ENCODE measurements at regions not wholly inside any gene's neighbourhood (a gene's known extent, or its start where the extent isn't known, plus 50 kb on each side); places are given as distances from the start of the nearest gene placed in this dataset.

DNA sequence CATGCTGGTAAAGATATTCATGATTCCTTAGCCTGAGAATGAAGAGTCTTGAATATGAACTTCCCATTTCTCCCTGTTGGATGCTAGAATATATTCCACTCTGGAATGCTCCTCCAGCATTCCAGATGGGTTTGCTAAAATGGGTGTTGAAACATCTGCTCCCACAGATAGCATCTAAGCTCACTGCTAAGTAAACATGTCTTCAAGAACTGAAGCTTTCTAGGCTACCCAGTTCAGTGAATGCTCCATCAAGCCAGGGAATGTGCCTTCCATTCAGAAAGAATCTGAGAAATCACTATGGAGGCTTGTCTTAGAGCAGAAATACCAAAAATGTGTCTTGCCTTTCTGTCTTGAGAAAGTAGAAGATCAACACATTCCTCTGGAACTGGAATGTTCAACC lies 81.1 kb downstream of the TNFSF18 start:
- no peak overlapping the region for H3K27ac ChIP-seq (ENCODE audit: low read depth in 2 of 2, low read length in 2 of 2)
- H3K4me1 ChIP-seq (ENCODE audit: control insufficient read depth in 2 of 2, insufficient read depth in 2 of 2, low read length in 2 of 2), result no peaks in the 10 kb centered on the region
- no peaks in the 10 kb centered on the region for H3K27me3 ChIP-seq (ENCODE audit: control insufficient read depth in 2 of 2, insufficient read depth in 2 of 2, low read length in 2 of 2)
- no peaks in the 10 kb centered on the region for H3K36me3 ChIP-seq (ENCODE audit: control insufficient read depth in 2 of 2, insufficient read depth in 2 of 2, low read length in 2 of 2)
- no peaks in the 10 kb centered on the region for H3K9me3 ChIP-seq (ENCODE audit: control insufficient read depth in 2 of 2, low read length in 2 of 2)
- no peak overlapping the region for H3K9ac ChIP-seq (ENCODE audit: low read depth in 1 of 2, low read length in 2 of 2)
- no peak overlapping the region for H3K4me3 ChIP-seq (ENCODE audit: low read length in 2 of 2)

DNA sequence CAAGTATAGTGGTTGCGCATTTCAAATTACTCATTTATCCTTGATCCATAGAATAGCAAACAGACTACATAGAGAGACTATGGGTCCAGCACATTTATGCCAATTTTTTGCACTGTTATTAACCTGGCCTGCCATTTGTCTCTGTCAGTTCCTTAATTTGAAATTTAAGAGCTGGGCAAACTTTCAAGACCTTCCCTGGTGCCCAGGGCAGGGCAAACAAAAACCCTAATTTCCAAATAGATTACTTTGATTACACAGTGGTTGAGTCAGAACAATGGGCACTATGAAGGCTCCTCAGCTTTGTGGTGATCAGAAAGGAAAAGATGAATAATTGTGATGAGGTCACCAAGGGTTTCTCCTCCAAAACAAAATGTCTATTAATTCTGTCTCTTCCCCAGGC lies 80.6 kb downstream of the TNFSF18 start:
- Histone ChIP-seq H3K9ac (ENCODE audit: low read depth in 1 of 2, low read length in 2 of 2) (no peak overlapping the region), H3K27me3 (ENCODE audit: control insufficient read depth in 2 of 2, insufficient read depth in 2 of 2, low read length in 2 of 2) (no peaks in the 10 kb centered on the region), H3K4me1 (ENCODE audit: control insufficient read depth in 2 of 2, insufficient read depth in 2 of 2, low read length in 2 of 2) (no peaks in the 10 kb centered on the region), H3K36me3 (ENCODE audit: control insufficient read depth in 2 of 2, insufficient read depth in 2 of 2, low read length in 2 of 2) (no peaks in the 10 kb centered on the region), H3K9me3 (ENCODE audit: control insufficient read depth in 2 of 2, low read length in 2 of 2) (no peaks in the 10 kb centered on the region), H3K27ac (ENCODE audit: low read depth in 2 of 2, low read length in 2 of 2) (no peak overlapping the region), H3K4me3 (ENCODE audit: low read length in 2 of 2) (no peak overlapping the region)

DNA sequence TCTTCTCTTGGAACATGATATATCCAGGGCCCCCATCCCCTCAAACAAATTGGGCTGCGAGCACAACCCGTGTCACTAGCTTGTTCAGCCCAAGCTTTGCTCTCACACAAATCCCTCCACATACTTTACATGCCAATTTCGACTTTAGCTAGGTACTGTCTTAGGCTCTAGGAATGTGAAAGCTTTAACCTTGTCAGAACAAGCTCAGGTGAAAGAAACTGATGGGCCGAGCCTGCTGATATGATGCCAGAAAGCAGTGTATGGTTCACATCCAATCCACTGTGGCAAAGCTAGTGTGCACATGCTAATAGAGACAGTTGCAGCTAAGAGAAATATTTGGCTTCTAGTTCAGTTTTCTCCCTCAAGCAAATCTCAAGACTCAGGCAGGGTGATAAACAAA lies 79.5 kb downstream of the TNFSF18 start:
- Histone ChIP-seq H3K9me3 (ENCODE audit: control insufficient read depth in 2 of 2, low read length in 2 of 2) (no peaks in the 10 kb centered on the region), H3K27me3 (ENCODE audit: control insufficient read depth in 2 of 2, insufficient read depth in 2 of 2, low read length in 2 of 2) (no peaks in the 10 kb centered on the region), H3K9ac (ENCODE audit: low read depth in 1 of 2, low read length in 2 of 2) (no peak overlapping the region), H3K4me1 (ENCODE audit: control insufficient read depth in 2 of 2, insufficient read depth in 2 of 2, low read length in 2 of 2) (peaks cover 0 to 5% of the 10 kb centered on the region in 2 donors), H3K4me3 (ENCODE audit: low read length in 2 of 2) (no peak overlapping the region), H3K36me3 (ENCODE audit: control insufficient read depth in 2 of 2, insufficient read depth in 2 of 2, low read length in 2 of 2) (no peaks in the 10 kb centered on the region), H3K27ac (ENCODE audit: low read depth in 2 of 2, low read length in 2 of 2) (no peak overlapping the region)

DNA sequence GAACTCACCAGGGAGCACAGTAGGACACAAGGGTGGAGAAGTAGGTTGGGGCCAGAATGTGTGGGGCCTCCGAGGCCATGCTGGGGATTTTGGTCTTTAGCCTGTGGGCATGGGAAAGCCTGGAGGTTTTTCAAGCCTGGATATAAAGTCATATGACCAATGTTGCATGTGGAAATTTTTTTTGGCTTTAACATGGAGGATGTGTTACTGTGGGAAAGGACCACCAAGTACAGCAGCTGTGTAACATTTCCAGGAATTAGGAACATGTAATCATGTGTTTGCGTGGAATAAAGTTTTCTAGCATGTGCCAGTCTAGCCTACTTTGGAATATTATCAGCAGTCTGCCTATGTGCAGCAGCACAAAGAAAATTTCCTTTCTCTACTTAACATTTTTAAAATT lies 78.5 kb downstream of the TNFSF18 start:
- Histone ChIP-seq H3K27me3 (ENCODE audit: control insufficient read depth in 2 of 2, insufficient read depth in 2 of 2, low read length in 2 of 2) (no peaks in the 10 kb centered on the region), H3K9me3 (ENCODE audit: control insufficient read depth in 2 of 2, low read length in 2 of 2) (no peaks in the 10 kb centered on the region), H3K36me3 (ENCODE audit: control insufficient read depth in 2 of 2, insufficient read depth in 2 of 2, low read length in 2 of 2) (no peaks in the 10 kb centered on the region), H3K9ac (ENCODE audit: low read depth in 1 of 2, low read length in 2 of 2) (no peak overlapping the region), H3K4me1 (ENCODE audit: control insufficient read depth in 2 of 2, insufficient read depth in 2 of 2, low read length in 2 of 2) (peaks cover 0 to 10% of the 10 kb centered on the region in 2 donors), H3K4me3 (ENCODE audit: low read length in 2 of 2) (no peak overlapping the region), H3K27ac (ENCODE audit: low read depth in 2 of 2, low read length in 2 of 2) (no peak overlapping the region)

DNA sequence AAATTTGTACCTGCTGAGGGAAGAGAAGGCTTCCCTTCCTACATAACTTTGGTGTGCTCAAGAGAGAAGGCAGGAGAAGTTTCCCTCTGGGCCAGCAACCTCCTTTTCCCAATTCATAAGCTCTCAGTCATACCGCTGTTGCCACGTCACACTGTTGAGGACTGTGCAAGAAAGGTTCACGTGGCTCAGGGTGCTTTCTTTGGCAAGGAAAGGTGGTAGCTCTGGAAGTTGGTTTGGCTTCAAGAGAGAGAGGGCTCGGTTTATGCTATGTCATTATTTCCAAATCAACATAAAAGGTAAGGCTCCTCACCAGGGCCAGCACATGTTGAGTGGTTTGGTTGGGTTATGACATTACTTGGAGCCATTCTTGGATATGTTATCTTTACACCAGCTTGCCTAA lies 77.3 kb downstream of the TNFSF18 start:
- Histone ChIP-seq H3K36me3 (ENCODE audit: control insufficient read depth in 2 of 2, insufficient read depth in 2 of 2, low read length in 2 of 2) (no peaks in the 10 kb centered on the region), H3K9ac (ENCODE audit: low read depth in 1 of 2, low read length in 2 of 2) (no peak overlapping the region), H3K27ac (ENCODE audit: low read depth in 2 of 2, low read length in 2 of 2) (no peak overlapping the region), H3K4me3 (ENCODE audit: low read length in 2 of 2) (no peak overlapping the region), H3K27me3 (ENCODE audit: control insufficient read depth in 2 of 2, insufficient read depth in 2 of 2, low read length in 2 of 2) (no peaks in the 10 kb centered on the region), H3K4me1 (ENCODE audit: control insufficient read depth in 2 of 2, insufficient read depth in 2 of 2, low read length in 2 of 2) (peaks cover 0 to 18% of the 10 kb centered on the region in 2 donors), H3K9me3 (ENCODE audit: control insufficient read depth in 2 of 2, low read length in 2 of 2) (no peaks in the 10 kb centered on the region)

DNA sequence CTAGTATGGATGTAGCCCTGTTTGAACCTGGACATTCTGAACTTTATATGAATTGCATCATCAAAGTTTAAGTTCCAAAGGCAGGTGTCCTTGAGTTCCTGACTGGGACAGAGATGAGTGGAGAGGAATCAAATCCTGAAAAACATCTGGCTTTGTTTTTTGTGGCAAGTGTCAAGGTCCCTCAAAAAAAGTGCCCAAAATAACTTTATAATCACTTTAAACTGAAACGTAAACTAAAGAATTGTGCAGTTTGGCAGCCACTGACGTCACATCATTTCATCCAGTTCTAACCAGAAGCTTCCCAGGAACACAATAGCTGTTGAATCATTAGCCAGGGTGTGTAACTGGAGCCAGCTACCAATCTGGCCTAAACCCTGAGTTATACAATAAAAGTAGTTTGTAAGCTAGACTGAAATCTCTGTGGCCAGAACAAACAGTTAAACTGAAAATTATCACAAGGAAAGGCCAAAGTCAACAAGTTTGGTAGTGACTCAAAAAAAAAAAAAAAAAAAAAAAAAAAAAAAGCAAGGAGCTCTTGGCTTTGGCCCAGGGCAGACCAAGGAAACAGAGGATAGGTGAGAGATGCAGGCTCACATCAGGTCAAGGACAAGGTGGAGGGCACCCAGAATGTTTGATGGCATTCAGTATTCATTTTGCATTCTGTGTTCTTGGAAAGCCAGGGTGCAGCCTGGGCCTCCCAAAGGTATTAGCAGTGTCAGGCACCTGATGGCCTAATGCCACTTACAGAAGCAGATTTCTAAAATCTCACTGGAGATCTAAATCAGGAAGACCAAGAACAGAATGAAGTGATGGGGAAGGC lies 74.3 kb downstream of the TNFSF18 start:
- Histone ChIP-seq H3K4me1 (ENCODE audit: control insufficient read depth in 2 of 2, insufficient read depth in 2 of 2, low read length in 2 of 2) (peaks cover 0 to 18% of the 10 kb centered on the region in 2 donors), H3K27me3 (ENCODE audit: control insufficient read depth in 2 of 2, insufficient read depth in 2 of 2, low read length in 2 of 2) (no peaks in the 10 kb centered on the region), H3K9me3 (ENCODE audit: control insufficient read depth in 2 of 2, low read length in 2 of 2) (no peaks in the 10 kb centered on the region), H3K9ac (ENCODE audit: low read depth in 1 of 2, low read length in 2 of 2) (peak overlapping the region in 1 of 2 donors; percentile 25), H3K36me3 (ENCODE audit: control insufficient read depth in 2 of 2, insufficient read depth in 2 of 2, low read length in 2 of 2) (no peaks in the 10 kb centered on the region), H3K4me3 (ENCODE audit: low read length in 2 of 2) (no peak overlapping the region), H3K27ac (ENCODE audit: low read depth in 2 of 2, low read length in 2 of 2) (peak overlapping the region; percentile 71 to 84)

DNA sequence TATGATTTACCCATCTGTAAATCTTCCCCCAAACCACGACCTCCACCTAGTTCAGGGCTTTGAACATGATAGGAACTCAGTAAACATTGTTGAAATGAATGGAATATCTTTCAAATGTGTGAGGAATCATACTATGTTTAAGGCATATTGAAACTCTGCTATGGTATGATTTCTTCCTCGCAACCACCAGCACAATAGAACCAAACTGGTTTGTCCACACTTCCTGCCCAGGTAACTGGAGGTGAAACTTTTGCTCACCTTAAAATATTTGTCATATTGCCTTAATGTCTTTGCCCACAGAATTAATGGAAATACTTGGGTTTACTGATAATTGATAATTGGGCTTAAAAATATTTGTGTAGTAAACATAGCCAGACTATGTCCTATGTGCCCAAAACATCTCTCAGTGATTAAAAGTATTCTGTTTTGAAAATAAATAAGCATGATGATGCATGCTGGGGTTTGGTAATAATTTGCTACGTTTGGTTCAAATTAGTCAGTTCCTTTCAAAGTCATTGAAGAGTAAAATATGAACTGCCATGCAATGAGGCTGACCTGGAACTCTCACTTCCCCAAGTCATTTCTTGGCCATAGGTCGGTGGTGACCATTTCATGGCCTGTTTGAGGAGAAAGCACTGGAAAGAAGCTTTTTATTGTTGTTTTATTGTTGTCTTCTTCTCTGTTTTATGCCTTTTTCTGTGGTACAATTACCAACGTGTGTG lies 73.3 kb downstream of the TNFSF18 start:
- Histone ChIP-seq H3K9me3 (ENCODE audit: control insufficient read depth in 2 of 2, low read length in 2 of 2) (no peaks in the 10 kb centered on the region), H3K4me3 (ENCODE audit: low read length in 2 of 2) (no peak overlapping the region), H3K36me3 (ENCODE audit: control insufficient read depth in 2 of 2, insufficient read depth in 2 of 2, low read length in 2 of 2) (no peaks in the 10 kb centered on the region), H3K27ac (ENCODE audit: low read depth in 2 of 2, low read length in 2 of 2) (peak overlapping the region in 1 of 2 donors; percentile 58), H3K4me1 (ENCODE audit: control insufficient read depth in 2 of 2, insufficient read depth in 2 of 2, low read length in 2 of 2) (peaks cover 0 to 18% of the 10 kb centered on the region in 2 donors), H3K9ac (ENCODE audit: low read depth in 1 of 2, low read length in 2 of 2) (no peak overlapping the region), H3K27me3 (ENCODE audit: control insufficient read depth in 2 of 2, insufficient read depth in 2 of 2, low read length in 2 of 2) (no peaks in the 10 kb centered on the region)

DNA sequence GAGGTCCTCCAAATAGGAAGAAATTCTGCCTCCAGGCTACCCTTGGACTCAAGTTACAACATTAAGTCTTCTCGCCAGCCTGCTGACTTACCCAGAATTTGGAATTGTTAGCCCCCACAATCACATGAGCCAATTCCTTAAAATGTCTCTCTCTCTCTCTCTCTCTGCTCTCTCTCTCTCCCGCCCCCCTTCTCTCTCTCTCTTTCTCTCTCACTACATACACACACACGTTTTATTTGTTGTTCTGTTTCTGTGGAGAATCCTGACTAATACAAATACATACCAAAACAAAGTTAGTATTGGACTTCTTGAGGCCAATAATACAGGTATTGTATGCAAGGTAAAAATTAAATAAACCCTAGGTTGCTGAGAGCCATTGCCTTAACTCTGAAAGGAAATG lies 72.1 kb downstream of the TNFSF18 start:
- Histone ChIP-seq H3K27ac (ENCODE audit: low read depth in 2 of 2, low read length in 2 of 2) (no peak overlapping the region), H3K4me3 (ENCODE audit: low read length in 2 of 2) (no peak overlapping the region), H3K36me3 (ENCODE audit: control insufficient read depth in 2 of 2, insufficient read depth in 2 of 2, low read length in 2 of 2) (no peaks in the 10 kb centered on the region), H3K4me1 (ENCODE audit: control insufficient read depth in 2 of 2, insufficient read depth in 2 of 2, low read length in 2 of 2) (peaks cover 0 to 18% of the 10 kb centered on the region in 2 donors), H3K9me3 (ENCODE audit: control insufficient read depth in 2 of 2, low read length in 2 of 2) (no peaks in the 10 kb centered on the region), H3K27me3 (ENCODE audit: control insufficient read depth in 2 of 2, insufficient read depth in 2 of 2, low read length in 2 of 2) (no peaks in the 10 kb centered on the region), H3K9ac (ENCODE audit: low read depth in 1 of 2, low read length in 2 of 2) (no peak overlapping the region)

DNA sequence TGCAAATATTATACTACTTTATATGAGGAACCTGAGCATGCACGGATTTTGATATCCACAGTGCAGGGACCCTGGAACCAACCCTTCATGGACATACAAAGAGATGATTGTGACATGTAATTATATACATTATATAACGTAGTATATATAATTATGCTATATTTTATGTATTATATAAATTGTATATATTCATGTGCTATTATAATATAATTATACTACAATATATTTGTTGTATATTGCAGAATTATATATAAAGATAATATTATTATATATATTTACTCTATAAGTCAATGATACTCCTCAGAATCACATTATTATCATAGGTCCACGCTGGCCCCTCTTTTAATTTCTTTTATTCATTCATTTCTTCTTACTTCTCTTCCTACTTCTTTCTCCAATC lies 70.9 kb downstream of the TNFSF18 start:
- H3K9ac ChIP-seq (ENCODE audit: low read depth in 1 of 2, low read length in 2 of 2), result no peak overlapping the region
- no peaks in the 10 kb centered on the region for H3K9me3 ChIP-seq (ENCODE audit: control insufficient read depth in 2 of 2, low read length in 2 of 2)
- H3K4me3 ChIP-seq (ENCODE audit: low read length in 2 of 2), result no peak overlapping the region
- H3K36me3 ChIP-seq (ENCODE audit: control insufficient read depth in 2 of 2, insufficient read depth in 2 of 2, low read length in 2 of 2), result no peaks in the 10 kb centered on the region
- H3K4me1 ChIP-seq (ENCODE audit: control insufficient read depth in 2 of 2, insufficient read depth in 2 of 2, low read length in 2 of 2), result peaks cover 0 to 18% of the 10 kb centered on the region in 2 donors
- H3K27me3 ChIP-seq (ENCODE audit: control insufficient read depth in 2 of 2, insufficient read depth in 2 of 2, low read length in 2 of 2), result no peaks in the 10 kb centered on the region
- no peak overlapping the region for H3K27ac ChIP-seq (ENCODE audit: low read depth in 2 of 2, low read length in 2 of 2)

DNA sequence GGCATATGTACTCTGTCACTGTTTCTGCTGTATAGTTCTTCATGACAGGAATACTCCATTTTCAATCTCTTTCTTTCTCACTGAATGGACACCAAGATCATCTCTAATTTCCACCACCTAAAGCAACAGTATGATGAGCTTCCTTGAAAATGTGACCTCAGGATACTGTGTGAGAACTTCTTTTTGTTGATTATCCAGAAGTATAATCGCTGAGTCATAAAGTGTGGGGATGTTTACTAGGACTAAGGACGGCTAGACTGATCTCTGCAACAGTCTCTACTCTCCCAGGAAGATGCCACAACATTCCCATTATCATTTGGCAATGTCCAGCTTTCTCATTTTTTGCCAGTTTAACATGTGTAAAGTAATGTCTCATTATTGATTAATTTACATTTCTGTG lies 70.3 kb downstream of the TNFSF18 start:
- no peaks in the 10 kb centered on the region for H3K36me3 ChIP-seq (ENCODE audit: control insufficient read depth in 2 of 2, insufficient read depth in 2 of 2, low read length in 2 of 2)
- no peak overlapping the region for H3K4me3 ChIP-seq (ENCODE audit: low read length in 2 of 2)
- no peaks in the 10 kb centered on the region for H3K27me3 ChIP-seq (ENCODE audit: control insufficient read depth in 2 of 2, insufficient read depth in 2 of 2, low read length in 2 of 2)
- H3K9me3 ChIP-seq (ENCODE audit: control insufficient read depth in 2 of 2, low read length in 2 of 2), result no peaks in the 10 kb centered on the region
- H3K4me1 ChIP-seq (ENCODE audit: control insufficient read depth in 2 of 2, insufficient read depth in 2 of 2, low read length in 2 of 2), result peaks cover 0 to 18% of the 10 kb centered on the region in 2 donors
- H3K9ac ChIP-seq (ENCODE audit: low read depth in 1 of 2, low read length in 2 of 2), result no peak overlapping the region
- no peak overlapping the region for H3K27ac ChIP-seq (ENCODE audit: low read depth in 2 of 2, low read length in 2 of 2)

Data from mucosa of rectum (tissue), 2 donors.